Effector memory CD8-positive, alpha-beta T cell (primary cell): ENCODE measurements at regions not wholly inside any gene's neighbourhood (a gene's known extent, or its start where the extent isn't known, plus 50 kb on each side); places are given as distances from the start of the nearest gene placed in this dataset.
"Not testable (repeated sequence)": the region's sequence is repeated elsewhere in the genome, so short reads cannot be mapped to it uniquely, and the experiment has no call there.

Source experiments
- ATAC-seq: fragments of 150-1000 bp; cut with Tn5 transposase; replicated peaks from 2 replicates; pipeline ENCODE4 v1.10.0; 2021; ENCODE audit warnings: mild to moderate bottlenecking, moderate library complexity
- DNase-seq, 3 experiments: peaks; one replicate each; pipeline ENCODE4 v3.0.0; 2021
- H3K27ac Mint-ChIP-seq, 2 donors: one replicate each; pipeline ENCODE4 v1.8.0; 2022; ENCODE audit warnings: mild to moderate bottlenecking in 2 of 2, mixed read lengths in 2 of 2, moderate library complexity in 2 of 2
- H3K27me3 Mint-ChIP-seq, 2 donors: one replicate each; pipeline ENCODE4 v1.8.0; 2022; ENCODE audit warnings: mixed read lengths in 2 of 2
- H3K36me3 Mint-ChIP-seq: one replicate; pipeline ENCODE4 v1.8.0; 2022; ENCODE audit warnings: mild to moderate bottlenecking, moderate library complexity, mixed read lengths; ENCODE audit not compliant: insufficient read depth
- H3K4me1 Mint-ChIP-seq, 2 donors: one replicate each; pipeline ENCODE4 v1.8.0; 2022; ENCODE audit warnings: low read depth in 2 of 2, mixed read lengths in 2 of 2
- H3K4me3 Mint-ChIP-seq, 2 donors: one replicate each; pipeline ENCODE4 v1.8.0; 2022; ENCODE audit warnings: mild to moderate bottlenecking in 2 of 2, mixed read lengths in 2 of 2, moderate library complexity in 2 of 2
- H3K9me3 Mint-ChIP-seq, 2 donors: one replicate each; pipeline ENCODE4 v1.8.0; 2022; ENCODE audit warnings: mixed read lengths in 2 of 2

DNA sequence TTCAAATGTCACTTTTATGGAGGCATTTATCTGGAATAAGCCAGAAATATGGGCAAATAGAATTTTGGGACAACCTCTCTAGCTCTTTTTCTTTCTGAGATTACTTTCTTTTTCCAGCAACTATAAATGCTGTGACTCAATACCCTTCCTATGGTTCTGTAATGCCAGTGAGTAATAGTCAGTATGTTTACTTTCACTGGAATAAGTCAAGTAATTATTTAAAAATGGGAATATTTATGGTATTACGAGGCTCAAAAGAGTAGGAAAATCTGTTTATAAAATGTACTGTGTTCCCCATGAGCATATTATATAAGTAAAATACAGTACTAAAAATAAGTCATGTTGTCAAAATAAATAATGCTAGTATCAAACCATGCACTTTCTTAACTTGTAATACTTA lies 750.5 kb downstream of the LUZP2 start:
- no peak overlapping the region for H3K27ac Mint-ChIP-seq
- ATAC-seq = no peak
- H3K4me1 Mint-ChIP-seq = no peaks in the 10 kb centered on the region
- H3K27me3 Mint-ChIP-seq = no peaks in the 10 kb centered on the region
- no peak for DNase-seq
- H3K36me3 Mint-ChIP-seq = no peaks in the 10 kb centered on the region
- H3K4me3 Mint-ChIP-seq = no peak overlapping the region
- peaks cover 8 to 15% of the 10 kb centered on the region in 2 donors for H3K9me3 Mint-ChIP-seq

DNA sequence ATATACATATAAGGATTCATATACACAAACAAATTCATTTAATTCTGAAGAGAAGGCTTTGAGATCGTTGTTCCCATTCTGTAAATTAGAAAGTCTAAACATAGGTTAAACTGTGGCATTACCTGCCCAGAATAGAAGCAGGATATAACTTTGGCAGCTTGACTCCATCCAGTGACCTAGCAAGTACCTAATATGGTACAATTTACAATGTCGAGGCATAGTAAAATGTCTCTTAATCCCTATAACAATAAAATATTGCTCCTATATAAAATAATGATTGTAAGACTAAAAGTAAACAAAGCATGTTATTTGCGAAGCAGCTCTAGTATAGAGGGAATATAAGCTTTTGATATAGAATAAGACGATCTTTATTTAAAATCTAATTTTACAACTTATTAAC lies 756.0 kb downstream of the LUZP2 start:
- no peak overlapping the region for H3K27ac Mint-ChIP-seq
- no peak for ATAC-seq
- DNase-seq = no peak
- H3K9me3 Mint-ChIP-seq = peaks cover 5 to 6% of the 10 kb centered on the region in 2 donors
- H3K4me1 Mint-ChIP-seq = no peaks in the 10 kb centered on the region
- no peak overlapping the region for H3K4me3 Mint-ChIP-seq
- H3K36me3 Mint-ChIP-seq = no peaks in the 10 kb centered on the region
- no peaks in the 10 kb centered on the region for H3K27me3 Mint-ChIP-seq

DNA sequence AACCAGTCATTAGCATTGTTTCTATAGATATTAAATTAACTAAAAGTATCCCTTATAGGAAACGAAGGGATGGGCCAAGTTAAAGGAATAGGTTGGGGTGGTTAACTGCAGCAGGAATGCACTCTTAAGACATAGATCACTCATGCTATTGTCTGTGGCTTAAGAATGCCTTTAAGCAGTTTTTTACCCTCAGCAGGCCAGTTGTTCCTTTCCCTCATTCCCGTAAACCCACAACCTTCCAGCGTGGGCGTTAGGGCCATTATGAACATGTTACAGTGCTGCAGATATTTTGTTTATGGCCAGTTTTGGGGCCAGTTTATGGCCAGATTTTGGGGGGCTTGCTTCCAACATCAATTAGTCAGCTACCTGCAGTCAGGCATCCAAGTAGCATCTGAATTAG lies 767.0 kb downstream of the LUZP2 start:
- H3K9me3 Mint-ChIP-seq = peaks cover 10% of the 10 kb centered on the region in 2 donors
- not testable (repeated sequence) for H3K27ac Mint-ChIP-seq, DNase-seq, H3K27me3 Mint-ChIP-seq, H3K4me3 Mint-ChIP-seq, ATAC-seq, H3K4me1 Mint-ChIP-seq, H3K36me3 Mint-ChIP-seq

DNA sequence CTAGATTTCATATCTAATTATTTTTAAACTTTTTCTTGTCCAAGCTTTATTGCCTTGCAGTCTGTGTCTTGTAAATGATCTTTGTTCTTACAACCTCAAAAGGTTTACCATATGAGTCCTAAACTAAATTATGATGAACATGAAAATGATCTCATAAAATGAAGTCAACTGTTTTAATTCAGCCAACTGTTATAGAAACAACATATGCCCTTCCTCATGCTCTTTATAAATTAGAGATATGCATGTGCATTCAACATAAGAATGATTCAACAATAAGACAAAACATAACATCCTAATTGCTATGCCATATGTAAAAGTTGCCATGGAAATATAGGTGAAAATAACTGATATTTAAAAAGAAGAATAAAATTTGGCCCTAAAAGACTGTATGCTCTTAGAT lies 774.4 kb downstream of the LUZP2 start:
- no peaks in the 10 kb centered on the region for H3K27me3 Mint-ChIP-seq
- peaks cover 0 to 4% of the 10 kb centered on the region in 2 donors for H3K9me3 Mint-ChIP-seq
- no peak overlapping the region for H3K4me3 Mint-ChIP-seq
- H3K27ac Mint-ChIP-seq = no peak overlapping the region
- no peak for DNase-seq
- H3K4me1 Mint-ChIP-seq = no peaks in the 10 kb centered on the region
- no peak for ATAC-seq
- H3K36me3 Mint-ChIP-seq = no peaks in the 10 kb centered on the region

DNA sequence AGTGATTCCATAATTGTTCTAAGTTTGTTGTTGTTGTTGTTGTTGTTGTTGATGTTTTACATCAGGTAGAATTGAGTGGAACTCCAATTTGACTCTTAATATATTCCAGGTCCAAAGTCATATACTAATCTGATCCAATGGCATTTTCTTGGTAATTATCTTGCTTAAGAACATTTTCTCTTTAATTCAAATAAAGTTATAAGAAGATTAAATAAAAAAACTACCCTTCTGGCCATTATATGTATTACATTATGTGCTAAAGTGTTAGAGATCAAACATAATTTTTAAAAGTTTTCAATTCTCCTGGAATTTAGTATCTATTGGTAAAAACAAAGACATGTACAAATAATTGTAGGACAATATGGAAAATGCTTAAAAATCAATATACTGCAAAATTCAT lies 775.4 kb downstream of the LUZP2 start:
- no peaks in the 10 kb centered on the region for H3K36me3 Mint-ChIP-seq
- peaks cover 0 to 4% of the 10 kb centered on the region in 2 donors for H3K9me3 Mint-ChIP-seq

DNA sequence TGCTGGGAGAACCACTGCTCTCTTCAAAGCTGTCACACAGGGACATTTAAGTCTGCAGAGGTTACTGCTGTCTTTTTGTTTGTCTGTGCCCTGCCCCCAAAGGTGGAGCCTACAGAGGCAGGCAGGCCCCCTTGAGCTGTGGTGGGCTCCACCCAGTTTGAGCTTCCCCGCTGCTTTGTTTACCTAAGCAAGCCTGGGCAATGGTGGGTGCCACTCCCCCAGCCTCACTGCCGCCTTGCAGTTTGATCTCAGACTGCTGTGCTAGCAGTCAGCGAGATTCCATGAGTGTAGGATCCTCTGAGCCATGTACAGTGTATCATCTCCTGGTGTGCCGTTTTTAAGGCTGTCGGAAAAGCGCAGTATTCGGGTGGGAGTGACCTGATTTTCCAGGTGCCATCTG lies 784.0 kb downstream of the LUZP2 start:
- ATAC-seq, H3K27me3 Mint-ChIP-seq, H3K4me3 Mint-ChIP-seq, H3K27ac Mint-ChIP-seq, DNase-seq, H3K36me3 Mint-ChIP-seq, H3K4me1 Mint-ChIP-seq: not testable (repeated sequence)
- peaks cover 5 to 23% of the 10 kb centered on the region in 2 donors for H3K9me3 Mint-ChIP-seq

More for the DNA sequence above, 775.4 kb downstream of the LUZP2 start:
- no peaks in the 10 kb centered on the region for H3K4me1 Mint-ChIP-seq
- no peak overlapping the region for H3K4me3 Mint-ChIP-seq
- H3K27ac Mint-ChIP-seq = no peak overlapping the region
- no peak for DNase-seq
- no peaks in the 10 kb centered on the region for H3K27me3 Mint-ChIP-seq
- ATAC-seq = no peak

DNA sequence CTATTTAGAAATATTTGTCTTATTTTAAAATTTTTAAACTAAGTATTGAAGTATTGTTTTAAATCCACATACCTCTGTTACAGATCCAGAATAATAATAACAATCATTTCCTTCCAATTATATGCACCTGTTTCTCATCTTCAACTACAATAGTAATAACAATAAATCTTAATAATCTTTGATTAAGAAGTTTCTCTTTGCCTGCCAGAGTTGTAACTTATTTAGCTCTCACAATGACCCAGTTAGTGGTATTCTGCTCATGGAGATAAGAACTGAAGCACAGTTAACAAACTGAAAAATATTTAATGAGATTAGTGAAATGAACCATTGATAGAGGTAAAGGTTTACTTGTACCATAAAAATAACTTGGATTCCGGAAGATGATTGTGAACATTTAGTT lies 796.3 kb downstream of the LUZP2 start:
- DNase-seq (no peak), ATAC-seq (no peak)
- H3K9me3 Mint-ChIP-seq = peaks cover 5 to 12% of the 10 kb centered on the region in 2 donors
- no peaks in the 10 kb centered on the region for H3K36me3 Mint-ChIP-seq
- H3K27ac Mint-ChIP-seq = no peak overlapping the region
- no peak overlapping the region for H3K4me3 Mint-ChIP-seq
- no peaks in the 10 kb centered on the region for H3K4me1 Mint-ChIP-seq
- no peaks in the 10 kb centered on the region for H3K27me3 Mint-ChIP-seq

DNA sequence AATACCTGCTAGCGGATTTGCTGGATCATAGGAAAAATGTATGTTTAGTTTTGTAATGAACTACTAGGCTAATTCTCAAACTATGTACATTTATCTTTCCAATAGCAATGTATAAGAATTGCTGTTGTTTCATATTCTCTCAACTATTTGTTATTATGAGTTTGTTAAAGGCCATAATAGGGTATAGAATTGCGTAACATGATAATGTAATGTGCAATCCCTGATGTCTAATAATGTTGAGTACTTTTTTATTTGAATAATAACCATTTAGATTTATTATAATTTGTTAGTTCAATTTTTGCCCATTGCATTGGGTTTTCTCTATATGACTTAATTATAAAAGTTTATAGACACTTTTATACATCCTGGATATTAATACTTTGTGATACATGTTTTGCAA lies 801.6 kb downstream of the LUZP2 start:
- Mint-ChIP-seq H3K27me3 (no peaks in the 10 kb centered on the region), H3K4me1 (no peaks in the 10 kb centered on the region), H3K36me3 (no peaks in the 10 kb centered on the region), H3K27ac (no peak overlapping the region), H3K9me3 (peaks cover 14 to 20% of the 10 kb centered on the region in 2 donors), H3K4me3 (no peak overlapping the region)
- no peak for DNase-seq
- ATAC-seq = no peak

DNA sequence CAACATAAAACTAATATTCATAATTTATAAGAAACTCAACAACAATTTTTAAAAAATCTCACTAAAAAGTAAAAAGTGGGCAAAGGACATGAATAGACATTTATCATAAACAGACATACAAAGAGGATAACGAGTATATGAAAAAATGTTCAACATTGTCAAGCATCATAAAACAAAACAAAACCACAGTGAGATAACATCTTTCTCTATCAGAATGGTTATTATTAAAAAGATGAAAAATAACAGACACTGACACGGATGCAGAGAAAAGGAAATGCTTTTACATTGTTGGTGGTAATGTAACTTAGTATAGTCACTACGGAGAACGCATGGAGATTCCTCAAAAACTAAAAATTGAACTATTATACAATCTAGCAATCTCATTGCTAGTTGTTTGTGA lies 813.0 kb downstream of the LUZP2 start:
- H3K27me3 Mint-ChIP-seq = no peaks in the 10 kb centered on the region
- peaks cover 6 to 9% of the 10 kb centered on the region in 2 donors for H3K9me3 Mint-ChIP-seq
- H3K4me3 Mint-ChIP-seq = no peak overlapping the region
- H3K27ac Mint-ChIP-seq = no peak overlapping the region
- H3K4me1 Mint-ChIP-seq = no peaks in the 10 kb centered on the region
- DNase-seq (no peak), ATAC-seq (no peak)
- no peaks in the 10 kb centered on the region for H3K36me3 Mint-ChIP-seq

DNA sequence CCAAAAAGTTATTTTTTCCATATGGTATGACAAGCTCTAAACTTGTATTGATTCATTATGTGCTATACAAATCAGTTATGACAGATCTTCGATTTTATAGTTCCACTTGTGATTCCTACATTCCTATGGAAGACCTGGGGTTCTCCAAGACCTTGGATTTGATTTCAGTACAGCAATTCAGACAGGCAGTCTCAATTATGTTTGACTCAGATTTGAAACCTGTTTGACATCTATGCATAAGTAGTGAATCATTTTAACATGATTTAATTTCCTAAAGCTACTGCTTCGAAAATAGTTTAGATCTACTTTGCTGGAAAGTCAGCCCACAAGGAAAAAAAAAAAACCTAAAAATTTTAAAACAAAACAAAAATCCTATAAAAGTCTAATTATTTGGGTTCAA lies 820.4 kb downstream of the LUZP2 start:
- DNase-seq (no peak), ATAC-seq (no peak)
- Mint-ChIP-seq H3K27me3 (no peaks in the 10 kb centered on the region), H3K4me1 (no peaks in the 10 kb centered on the region), H3K36me3 (no peaks in the 10 kb centered on the region), H3K4me3 (no peak overlapping the region), H3K9me3 (peaks cover 0 to 2% of the 10 kb centered on the region in 2 donors), H3K27ac (no peak overlapping the region)

DNA sequence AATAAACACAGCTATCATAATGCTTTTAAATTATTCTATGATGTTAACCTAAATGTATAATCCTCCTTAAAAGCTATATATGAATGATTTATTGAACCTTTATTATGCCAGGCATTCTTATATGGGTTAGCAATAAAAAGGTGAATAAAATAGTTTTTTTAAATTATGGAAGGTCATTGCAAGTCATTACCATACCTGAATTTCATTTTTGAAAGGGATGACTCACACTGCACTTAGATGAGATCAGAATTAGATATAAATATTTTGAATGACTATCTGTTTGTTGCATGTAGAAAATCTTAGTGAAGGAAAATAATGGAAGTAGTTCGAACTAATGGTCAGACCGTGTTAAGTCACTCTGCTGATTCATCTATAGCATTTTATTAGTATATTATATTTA lies 822.3 kb downstream of the LUZP2 start:
- H3K27me3 Mint-ChIP-seq = no peaks in the 10 kb centered on the region
- no peaks in the 10 kb centered on the region for H3K36me3 Mint-ChIP-seq
- no peak overlapping the region for H3K27ac Mint-ChIP-seq
- ATAC-seq (no peak), DNase-seq (no peak)
- H3K4me3 Mint-ChIP-seq = no peak overlapping the region
- H3K4me1 Mint-ChIP-seq = no peaks in the 10 kb centered on the region
- peaks cover 5 to 8% of the 10 kb centered on the region in 2 donors for H3K9me3 Mint-ChIP-seq

DNA sequence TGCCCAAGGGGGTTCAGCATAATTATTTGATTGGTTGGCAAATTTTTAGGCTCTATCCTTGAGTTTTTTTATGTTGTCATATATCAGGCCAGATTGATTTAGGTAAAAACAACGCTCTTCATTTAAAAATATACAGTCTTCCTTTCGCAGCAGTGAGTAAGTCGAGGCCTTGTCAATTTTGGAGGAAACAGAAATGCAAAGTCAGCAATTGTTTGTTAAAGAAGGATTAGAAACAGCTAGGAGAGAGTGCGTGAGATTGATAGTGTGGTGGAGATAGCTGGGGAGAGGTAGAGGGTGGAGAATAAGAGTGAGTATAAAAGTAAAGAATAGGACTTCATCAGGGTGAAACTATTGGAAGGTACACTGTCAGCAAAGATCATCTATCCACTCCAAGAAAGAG lies 830.8 kb downstream of the LUZP2 start:
- DNase-seq (no peak), ATAC-seq (no peak)
- H3K9me3 Mint-ChIP-seq = peaks cover 8% of the 10 kb centered on the region in 2 donors
- H3K4me3 Mint-ChIP-seq = no peak overlapping the region
- H3K4me1 Mint-ChIP-seq = no peaks in the 10 kb centered on the region
- no peaks in the 10 kb centered on the region for H3K36me3 Mint-ChIP-seq
- no peaks in the 10 kb centered on the region for H3K27me3 Mint-ChIP-seq
- H3K27ac Mint-ChIP-seq = no peak overlapping the region

DNA sequence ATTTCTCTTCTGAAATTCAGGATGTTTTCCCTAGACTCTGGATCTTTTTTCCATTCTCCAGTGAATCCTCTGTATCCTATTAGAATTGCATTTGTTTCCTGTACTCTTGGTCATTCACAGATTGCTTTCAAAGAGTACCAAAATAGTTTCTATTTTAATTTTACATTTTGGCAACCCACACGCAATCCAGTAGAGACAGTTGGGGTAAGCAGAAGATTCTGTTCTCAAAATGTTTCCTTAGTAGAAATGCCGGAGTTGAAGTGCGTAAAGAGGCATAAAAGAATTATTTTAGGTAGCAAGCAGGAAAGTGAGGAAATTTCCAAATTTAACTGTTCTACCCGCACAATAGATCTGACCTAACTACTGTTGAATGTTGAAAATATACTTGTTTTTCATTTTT lies 842.4 kb downstream of the LUZP2 start:
- Mint-ChIP-seq H3K36me3 (no peaks in the 10 kb centered on the region), H3K4me1 (no peaks in the 10 kb centered on the region), H3K4me3 (no peak overlapping the region), H3K9me3 (peaks cover under 1 to 1% of the 10 kb centered on the region in 2 donors), H3K27me3 (no peaks in the 10 kb centered on the region), H3K27ac (no peak overlapping the region)
- DNase-seq = no peak
- no peak for ATAC-seq

DNA sequence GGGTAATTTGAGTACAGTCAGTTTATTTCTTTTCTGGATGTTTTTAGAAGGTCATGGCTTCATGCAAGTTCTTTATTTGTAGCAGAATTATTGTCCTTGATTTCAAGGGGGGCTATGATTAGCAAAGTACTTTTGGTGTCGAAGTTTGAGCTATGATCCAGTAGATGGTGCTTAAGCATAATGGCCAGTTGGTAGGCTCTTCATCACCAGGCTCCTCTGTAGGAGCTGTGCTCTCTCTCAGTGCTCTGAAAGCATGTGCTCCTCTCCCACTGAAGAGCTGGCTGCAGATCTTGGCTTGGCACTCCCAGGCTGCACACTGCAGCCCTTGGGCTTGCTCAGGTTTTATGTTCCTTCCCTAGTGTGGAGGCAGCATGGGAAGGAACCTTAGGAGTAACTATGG lies 852.7 kb downstream of the LUZP2 start:
- Mint-ChIP-seq H3K27ac (no peak overlapping the region), H3K36me3 (no peaks in the 10 kb centered on the region), H3K9me3 (peaks cover 6 to 21% of the 10 kb centered on the region in 2 donors), H3K27me3 (no peaks in the 10 kb centered on the region), H3K4me3 (no peak overlapping the region), H3K4me1 (no peaks in the 10 kb centered on the region)
- ATAC-seq = no peak
- no peak for DNase-seq
